ENCODE measurements at regions not wholly inside any gene's neighbourhood (a gene's known extent, or its start where the extent isn't known, plus 50 kb on each side); places are given as distances from the start of the nearest gene placed in this dataset.
"Not testable (repeated sequence)": the region's sequence is repeated elsewhere in the genome, so short reads cannot be mapped to it uniquely, and the experiment has no call there.

GRCh38 chr1:121443001-121443540 is 258.3 kb downstream of the SRGAP2C start:
- no peak for DNase-seq

GRCh38 chr1:121444096-121444495 is 259.3 kb downstream of the SRGAP2C start:
- DNase-seq: no peak

- no peak for DNase-seq
Measured at GRCh38 chr1:121445679-121446078, 260.9 kb downstream of the SRGAP2C start.

- peak; percentile 7 for DNase-seq
Measured at GRCh38 chr1:121447280-121447923, 262.6 kb downstream of the SRGAP2C start.

GRCh38 chr1:121448064-121448463 is 263.3 kb downstream of the SRGAP2C start:
- not testable (repeated sequence) for DNase-seq

- DNase-seq: no peak
Measured at GRCh38 chr1:121448851-121449250, 264.1 kb downstream of the SRGAP2C start.

GRCh38 chr1:121452484-121452883 is 267.7 kb downstream of the SRGAP2C start:
- DNase-seq: no peak

GRCh38 chr1:121458291-121459048 is 273.7 kb downstream of the SRGAP2C start:
- DNase-seq: no peak

GRCh38 chr1:121459235-121459634 is 274.5 kb downstream of the SRGAP2C start:
- no peak for DNase-seq

- not testable (repeated sequence) for DNase-seq
Measured at GRCh38 chr1:121469395-121469794, 284.6 kb downstream of the SRGAP2C start.

- not testable (repeated sequence) for DNase-seq
Measured at GRCh38 chr1:121470401-121470800, 285.6 kb downstream of the SRGAP2C start.

- no peak for DNase-seq
Measured at GRCh38 chr1:121471523-121471922, 286.7 kb downstream of the SRGAP2C start.

GRCh38 chr1:121472017-121472416 is 287.2 kb downstream of the SRGAP2C start:
- no peak for DNase-seq

GRCh38 chr1:121483234-121483633 is 298.5 kb downstream of the SRGAP2C start:
- DNase-seq: no peak

- DNase-seq: no peak
Measured at GRCh38 chr1:121483961-121484424, 299.2 kb downstream of the SRGAP2C start.

GRCh38 chr1:121494796-121495195 is 310.0 kb downstream of the SRGAP2C start:
- not testable (repeated sequence) for DNase-seq

GRCh38 chr1:121511455-121511854 is 326.7 kb downstream of the SRGAP2C start:
- not testable (repeated sequence) for DNase-seq

GRCh38 chr1:121511876-121512275 is 327.1 kb downstream of the SRGAP2C start:
- not testable (repeated sequence) for DNase-seq

GRCh38 chr1:121515235-121515634 is 330.5 kb downstream of the SRGAP2C start:
- no peak for DNase-seq

GRCh38 chr1:121516234-121516967 is 331.6 kb downstream of the SRGAP2C start:
- no peak for DNase-seq

GRCh38 chr1:121517586-121518230 is 332.9 kb downstream of the SRGAP2C start:
- DNase-seq: no peak

- DNase-seq: no peak
Measured at GRCh38 chr1:121518726-121519041, 333.9 kb downstream of the SRGAP2C start.

Data from NCI-H2171 treated with DMSO at 0.1 percent for 48 hours (cell line).